Prostate gland (tissue), 2 donors: ENCODE measurements at regions not wholly inside any gene's neighbourhood (a gene's known extent, or its start where the extent isn't known, plus 50 kb on each side); places are given as distances from the start of the nearest gene placed in this dataset.

Experiments
- CTCF ChIP-seq, 4 experiments: fragments of 200-600 bp in 2 of 4; fragments of 450-650 bp in 2 of 4; sonication (generic) in 2 of 4; IDR thresholded peaks; 1 replicate in 3 of 4; 2 replicates in 1 of 4; pipeline ENCODE4 v1.5.1; 2016 to 2019; ENCODE audit warnings: antibody characterized with exemption in 4 of 4, mild to moderate bottlenecking in 2 of 4, moderate library complexity in 2 of 4
- POLR2A ChIP-seq: fragments of 450-650 bp; IDR thresholded peaks from one replicate; pipeline ENCODE4 v1.6.1; 2016; ENCODE audit warnings: antibody characterized with exemption, mild to moderate bottlenecking
- POLR2AphosphoS5 ChIP-seq: sonication (generic); formaldehyde crosslinking; IDR thresholded peaks from one replicate; pipeline ENCODE4 v1.6.1; 2017; ENCODE audit warnings: antibody characterized with exemption

DNA sequence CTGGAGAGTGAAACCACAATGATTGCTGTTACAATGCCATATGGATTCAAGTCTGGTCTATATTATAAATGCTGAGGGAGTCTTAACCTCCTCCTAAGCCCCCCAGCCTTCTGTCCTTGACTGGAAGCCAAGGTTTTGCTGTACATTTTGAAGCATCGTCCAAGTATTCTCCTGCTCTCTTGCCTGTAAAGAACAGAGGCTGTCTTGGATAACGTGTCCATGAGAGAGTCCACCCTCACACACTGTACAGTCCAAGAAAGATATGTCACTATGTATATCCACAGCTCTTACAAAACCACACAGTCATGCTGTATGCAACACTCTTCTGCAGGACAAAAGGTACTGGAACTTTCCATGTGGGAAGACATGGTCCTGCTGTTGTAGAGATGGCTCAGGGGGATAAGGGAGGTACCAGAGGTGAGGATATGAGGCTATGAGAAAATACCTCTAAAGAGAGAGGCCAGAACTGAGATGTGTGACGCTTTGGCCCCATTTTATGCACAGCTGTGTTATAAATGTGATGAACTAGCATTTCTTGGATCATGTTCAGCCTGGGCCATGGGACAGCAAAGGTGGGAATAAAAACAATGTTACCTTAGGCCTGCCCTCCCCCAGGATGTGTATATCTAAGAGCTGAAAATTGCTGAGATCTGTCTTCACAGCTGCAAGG is 678.6 kb downstream of the IQCM start:
- TF ChIP-seq CTCF (IDR thresholded peaks at IDR 0.05): no peak
- no peak for TF ChIP-seq POLR2A
- TF ChIP-seq POLR2AphosphoS5: no peak
